H1 (cell line): ENCODE measurements at regions not wholly inside any gene's neighbourhood (a gene's known extent, or its start where the extent isn't known, plus 50 kb on each side); places are given as distances from the start of the nearest gene placed in this dataset.

Source experiments
- CTCF ChIA-PET: fragments of 300-600 bp; sonication (Branson Sonifier 250); formaldehyde crosslinking; loops from one replicate; lab custom pipeline; 2021; ENCODE audit not compliant: partially characterized antibody; lab: Charles Lee
- POLR2A ChIA-PET: fragments of 300-600 bp; sonication (Branson Sonifier 250); formaldehyde crosslinking; loops from one replicate; lab custom pipeline; 2021; ENCODE audit warnings: inconsistent platforms; ENCODE audit not compliant: partially characterized antibody; lab: Charles Lee
- DNase-seq, 2 experiments: peaks; one replicate each; pipeline versions ENCODE4 v3.0.0 to v3.0.0-alpha.2; 2010 to 2022; ENCODE audit warnings: low spot score in 2 of 2, low read depth in 1 of 2, mixed read lengths in 1 of 2
- FAIRE-seq: peaks from 2 replicates; lab custom pipeline; 2011; peaks lifted over from hg19 to GRCh38; lab: Jason Lieb, UNC
- H2AFZ ChIP-seq: 2 replicates; pipeline ENCODE4 v1.8.1; 2012; ENCODE audit warnings: low read length, inconsistent platforms
- H2AK5ac ChIP-seq: 2 replicates; pipeline ENCODE4 v1.6.1; 2013; ENCODE audit warnings: low read depth, low read length
- H2BK120ac ChIP-seq: replicated peaks from 2 replicates; pipeline ENCODE3; 2013; ENCODE audit warnings: low read depth, low read length, inconsistent platforms
- H2BK12ac ChIP-seq: 2 replicates; pipeline ENCODE4 v1.6.1; 2013; ENCODE audit warnings: low read depth, low read length
- H2BK15ac ChIP-seq: 2 replicates; pipeline ENCODE4 v1.6.1; 2013; ENCODE audit warnings: low read length
- H2BK20ac ChIP-seq: 2 replicates; pipeline ENCODE4 v1.6.1; 2013; ENCODE audit warnings: low read length
- H2BK5ac ChIP-seq: 2 replicates; pipeline ENCODE4 v1.6.1; 2013; ENCODE audit warnings: low read depth, low read length
- H3K14ac ChIP-seq: 2 replicates; pipeline ENCODE4 v1.6.1; 2013; ENCODE audit warnings: inconsistent platforms; ENCODE audit not compliant: insufficient read length
- H3K18ac ChIP-seq: 2 replicates; pipeline ENCODE4 v1.6.1; 2013; ENCODE audit warnings: low read length; ENCODE audit errors: extremely low read depth
- H3K23ac ChIP-seq: 2 replicates; pipeline ENCODE4 v1.6.1; 2013; ENCODE audit warnings: inconsistent platforms; ENCODE audit not compliant: insufficient read length
- H3K23me2 ChIP-seq: 2 replicates; pipeline ENCODE4 v1.6.1; 2013; ENCODE audit warnings: low read depth, low read length
- H3K27ac ChIP-seq: 2 replicates; pipeline ENCODE4 v1.6.1; 2011; ENCODE audit warnings: low read depth, low read length, inconsistent platforms
- H3K27me3 ChIP-seq, 4 experiments: replicated peaks in 1 of 4; 1 replicate in 1 of 4; 2 replicates in 3 of 4; pipeline versions ENCODE4 v1.6.1 to v1.8.1; 2011 to 2013; ENCODE audit warnings: low read length in 3 of 4, mild to moderate bottlenecking in 3 of 4, inconsistent platforms in 2 of 4, mixed read lengths in 2 of 4, moderate library complexity in 1 of 4; ENCODE audit not compliant: control insufficient read depth in 3 of 4, insufficient read depth in 3 of 4; ENCODE audit errors: extremely low read depth in 1 of 4
- H3K36me3 ChIP-seq, 4 experiments: 2 replicates each; pipeline versions ENCODE4 v1.6.1 to v1.8.1; 2011 to 2013; ENCODE audit warnings: mild to moderate bottlenecking in 4 of 4, low read length in 3 of 4, moderate library complexity in 2 of 4, control low read depth in 1 of 4, inconsistent platforms in 1 of 4; ENCODE audit not compliant: insufficient read depth in 4 of 4, control insufficient read depth in 2 of 4
- H3K4ac ChIP-seq: replicated peaks from 2 replicates; pipeline ENCODE3; 2013; ENCODE audit warnings: low read length, low read depth, mixed read lengths, inconsistent platforms; ENCODE audit not compliant: insufficient read length
- H3K4me1 ChIP-seq, 4 experiments: replicated peaks in 1 of 4; 1 replicate in 1 of 4; 2 replicates in 3 of 4; pipeline versions ENCODE4 v1.6.1 to v1.8.1; 2011 to 2013; ENCODE audit warnings: low read length in 3 of 4, inconsistent platforms in 2 of 4, mixed read lengths in 1 of 4; ENCODE audit not compliant: insufficient read depth in 4 of 4, control insufficient read depth in 3 of 4
- H3K4me2 ChIP-seq, 2 experiments: 2 replicates each; pipeline versions ENCODE4 v1.6.1 to v1.8.1; 2011 to 2013; ENCODE audit warnings: low read depth in 2 of 2, low read length in 2 of 2, control low read depth in 1 of 2, inconsistent platforms in 1 of 2, mild to moderate bottlenecking in 1 of 2; ENCODE audit not compliant: insufficient read depth in 1 of 2
- H3K4me3 ChIP-seq, 4 experiments: fragments of 200-600, 300-600 bp in 1 of 4; sonication (generic), shearing (Covaris generic), sonication (Bioruptor Twin) in 1 of 4; 2 replicates each; pipeline versions ENCODE4 v1.5.1 to v1.8.1; 2011 to 2016; ENCODE audit warnings: low read length in 4 of 4, low read depth in 3 of 4, control low read depth in 2 of 4, inconsistent platforms in 2 of 4, mild to moderate bottlenecking in 2 of 4, mixed read lengths in 1 of 4, moderate library complexity in 1 of 4; ENCODE audit not compliant: insufficient read depth in 2 of 4; ENCODE audit errors: extremely low read depth in 1 of 4
- H3K56ac ChIP-seq: replicated peaks from 2 replicates; pipeline ENCODE3; 2013; ENCODE audit warnings: low read depth, mild to moderate bottlenecking, mixed read lengths, low read length, inconsistent platforms; ENCODE audit not compliant: insufficient read length
- H3K79me1 ChIP-seq: 2 replicates; pipeline ENCODE4 v1.6.1; 2013; ENCODE audit warnings: low read depth, low read length, control low read depth
- H3K79me2 ChIP-seq, 2 experiments: 2 replicates each; pipeline versions ENCODE4 v1.6.1 to v1.8.1; 2012 to 2013; ENCODE audit warnings: low read length in 2 of 2, mild to moderate bottlenecking in 2 of 2, inconsistent platforms in 1 of 2; ENCODE audit not compliant: insufficient read depth in 2 of 2, control insufficient read depth in 1 of 2
- H3K9ac ChIP-seq, 4 experiments: replicated peaks in 1 of 4; 1 replicate in 1 of 4; 2 replicates in 3 of 4; pipeline versions ENCODE4 v1.6.1 to v1.8.1; 2011 to 2013; ENCODE audit warnings: low read depth in 3 of 4, low read length in 3 of 4, control low read depth in 2 of 4, mild to moderate bottlenecking in 2 of 4, moderate library complexity in 2 of 4, inconsistent platforms in 1 of 4; ENCODE audit errors: extremely low read depth in 1 of 4
- H3K9me3 ChIP-seq, 2 experiments: 2 replicates each; pipeline versions ENCODE4 v1.6.1 to v1.8.1; 2012 to 2013; ENCODE audit warnings: mild to moderate bottlenecking in 2 of 2, moderate library complexity in 2 of 2, control low read depth in 1 of 2, inconsistent platforms in 1 of 2, low read depth in 1 of 2, low read length in 1 of 2, mixed read lengths in 1 of 2; ENCODE audit not compliant: insufficient read depth in 2 of 2
- H4K20me1 ChIP-seq, 2 experiments: replicated peaks in 1 of 2; 2 replicates each; pipeline versions ENCODE3 to v1.8.1; 2011 to 2013; ENCODE audit warnings: inconsistent platforms in 2 of 2, low read length in 2 of 2, mild to moderate bottlenecking in 1 of 2; ENCODE audit not compliant: insufficient read depth in 2 of 2, control insufficient read depth in 1 of 2
- H4K5ac ChIP-seq: 2 replicates; pipeline ENCODE4 v1.6.1; 2013; ENCODE audit warnings: low read length, low read depth, mixed read lengths, inconsistent platforms; ENCODE audit not compliant: insufficient read length
- H4K8ac ChIP-seq: 2 replicates; pipeline ENCODE4 v1.8.0; 2013; ENCODE audit warnings: mild to moderate bottlenecking, moderate library complexity, low read length, inconsistent platforms; ENCODE audit not compliant: insufficient read depth; ENCODE audit errors: extremely low read depth
- H4K91ac ChIP-seq: replicated peaks from 2 replicates; pipeline ENCODE3; 2013; ENCODE audit warnings: low read length, mixed read lengths, inconsistent platforms; ENCODE audit not compliant: insufficient read length
- RAD21 ChIP-seq, 2 experiments: IDR thresholded peaks in 1 of 2; conservative IDR thresholded peaks in 1 of 2; 2 replicates each; pipeline ENCODE4 v1.6.1; 2011; ENCODE audit warnings: low read depth in 2 of 2, low read length in 2 of 2, improper control_type of control experiment in 1 of 2, inconsistent platforms in 1 of 2, mild to moderate bottlenecking in 1 of 2, moderate library complexity in 1 of 2
- WGBS, 2 experiments: shearing (Covaris generic) in 1 of 2; methylation state at CpG; one replicate each; pipeline versions ENCODE4 v1.1.6 to v1.1.7; 2013 to 2015; ENCODE audit warnings: low lambda C conversion rate in 2 of 2, mixed read lengths in 2 of 2, inconsistent platforms in 1 of 2, low coverage in 1 of 2, missing lambda C conversion rate in 1 of 2; ENCODE audit not compliant: insufficient replicate concordance in 2 of 2, insufficient coverage in 1 of 2, insufficient read length in 1 of 2; ENCODE audit errors: extremely low coverage in 1 of 2, missing lambda C conversion rate in 1 of 2; 5-methylcytosine and 5-hydroxymethylcytosine counted together

- H3K27ac ChIP-seq: no peak overlapping the region
- H3K36me3 ChIP-seq: no peaks in the 10 kb centered on the region
- no peak for TF ChIP-seq RAD21 (IDR thresholded peaks at IDR 0.05 in 1 of 2, conservative IDR thresholded peaks at IDR 0.05 in 1 of 2; ENCODE audit: low read depth in 2 of 2, low read length in 2 of 2)
- no peak overlapping the region for H2BK15ac ChIP-seq
- WGBS, 2 experiments: 75% methylated on average over 2 of the region's 2 CpGs; no CpG with 5 or more reads in 1 of the 2 experiments
- H3K4me3 ChIP-seq: no peak overlapping the region
- no peak for FAIRE-seq
- no peak overlapping the region for H4K91ac ChIP-seq
- H3K9me3 ChIP-seq: no peaks in the 10 kb centered on the region
- H3K4ac ChIP-seq: no peak overlapping the region
- ChIA-PET CTCF (no interaction called here), POLR2A (no interaction called here)
- no peak overlapping the region for H3K56ac ChIP-seq
- no peak overlapping the region for H4K5ac ChIP-seq
- H3K79me2 ChIP-seq: no peaks in the 10 kb centered on the region
- H3K27me3 ChIP-seq: no peaks in the 10 kb centered on the region; a peak in 1 of 7 replicates
- no peak overlapping the region for H2BK5ac ChIP-seq
- H3K23ac ChIP-seq: no peak overlapping the region
- H3K4me1 ChIP-seq: peaks cover 0 to 5% (median 2%) of the 10 kb centered on the region in 4 experiments; a peak in 1 of 7 replicates
- no peak overlapping the region for H2BK20ac ChIP-seq
- no peak overlapping the region for H2BK12ac ChIP-seq
- H3K23me2 ChIP-seq: no peaks in the 10 kb centered on the region
- no peaks in the 10 kb centered on the region for H3K79me1 ChIP-seq
- no peaks in the 10 kb centered on the region for H4K20me1 ChIP-seq
- H2BK120ac ChIP-seq: no peak overlapping the region
- H4K8ac ChIP-seq: no peak overlapping the region
- no peak overlapping the region for H3K9ac ChIP-seq
- no peak for DNase-seq
- no peak overlapping the region for H3K4me2 ChIP-seq
- no peak overlapping the region for H2AFZ ChIP-seq
- H3K18ac ChIP-seq: no peak overlapping the region
- no peak overlapping the region for H2AK5ac ChIP-seq
- H3K14ac ChIP-seq: no peak overlapping the region
Observed at GRCh38 chr1:14323568-14324247, 274.8 kb upstream of the KAZN start.
